ENCODE measurements at regions not wholly inside any gene's neighbourhood (a gene's known extent, or its start where the extent isn't known, plus 50 kb on each side); places are given as distances from the start of the nearest gene placed in this dataset.

DNA sequence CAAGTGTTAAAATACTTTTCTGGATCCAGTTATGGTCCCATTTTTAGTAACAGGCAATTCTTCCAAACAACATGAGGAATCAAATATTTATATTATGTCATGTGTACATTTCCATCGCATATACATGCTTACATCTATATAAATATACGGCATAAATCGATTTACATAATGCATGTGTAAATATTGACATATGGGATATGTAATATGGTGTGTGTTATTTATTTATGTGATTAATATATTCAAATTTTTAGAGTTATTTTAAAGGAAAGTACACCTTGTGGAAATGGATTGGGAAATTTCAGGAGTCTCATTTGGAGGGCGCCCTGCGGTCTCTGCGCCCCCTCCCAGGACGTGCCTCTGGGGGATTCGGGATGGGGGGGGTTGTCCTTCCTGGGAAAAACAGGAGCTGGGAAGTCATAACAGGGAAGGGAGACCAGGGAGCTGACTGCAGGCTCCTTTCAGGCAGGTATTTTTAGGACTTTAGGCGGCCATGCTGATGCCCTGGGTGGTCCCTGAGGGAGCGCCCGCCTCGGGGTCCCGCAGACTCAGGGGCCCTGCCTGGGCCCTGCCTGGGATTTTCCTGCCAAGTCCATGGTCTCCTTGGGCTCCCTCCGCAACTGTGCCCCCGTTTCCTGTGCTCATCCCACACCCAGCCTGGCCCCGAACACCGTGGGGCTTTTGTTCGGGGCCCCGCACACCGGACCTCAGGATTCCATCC lies 82.7 kb upstream of the SFSWAP start:
- TF ChIP-seq, protein P1, sequence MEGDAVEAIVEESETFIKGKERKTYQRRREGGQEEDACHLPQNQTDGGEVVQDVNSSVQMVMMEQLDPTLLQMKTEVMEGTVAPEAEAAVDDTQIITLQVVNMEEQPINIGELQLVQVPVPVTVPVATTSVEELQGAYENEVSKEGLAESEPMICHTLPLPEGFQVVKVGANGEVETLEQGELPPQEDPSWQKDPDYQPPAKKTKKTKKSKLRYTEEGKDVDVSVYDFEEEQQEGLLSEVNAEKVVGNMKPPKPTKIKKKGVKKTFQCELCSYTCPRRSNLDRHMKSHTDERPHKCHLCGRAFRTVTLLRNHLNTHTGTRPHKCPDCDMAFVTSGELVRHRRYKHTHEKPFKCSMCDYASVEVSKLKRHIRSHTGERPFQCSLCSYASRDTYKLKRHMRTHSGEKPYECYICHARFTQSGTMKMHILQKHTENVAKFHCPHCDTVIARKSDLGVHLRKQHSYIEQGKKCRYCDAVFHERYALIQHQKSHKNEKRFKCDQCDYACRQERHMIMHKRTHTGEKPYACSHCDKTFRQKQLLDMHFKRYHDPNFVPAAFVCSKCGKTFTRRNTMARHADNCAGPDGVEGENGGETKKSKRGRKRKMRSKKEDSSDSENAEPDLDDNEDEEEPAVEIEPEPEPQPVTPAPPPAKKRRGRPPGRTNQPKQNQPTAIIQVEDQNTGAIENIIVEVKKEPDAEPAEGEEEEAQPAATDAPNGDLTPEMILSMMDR (IDR thresholded peaks at IDR 0.05; ENCODE audit: low read depth, low read length) = no peak
- TF ChIP-seq POLR2A (IDR thresholded peaks at IDR 0.05; ENCODE audit: extremely low read depth, insufficient read length) = no peak

All from NB4 (cell line).